ENCODE measurements at regions not wholly inside any gene's neighbourhood (a gene's known extent, or its start where the extent isn't known, plus 50 kb on each side); places are given as distances from the start of the nearest gene placed in this dataset.
"Not testable (repeated sequence)": the region's sequence is repeated elsewhere in the genome, so short reads cannot be mapped to it uniquely, and the experiment has no call there.

DNA sequence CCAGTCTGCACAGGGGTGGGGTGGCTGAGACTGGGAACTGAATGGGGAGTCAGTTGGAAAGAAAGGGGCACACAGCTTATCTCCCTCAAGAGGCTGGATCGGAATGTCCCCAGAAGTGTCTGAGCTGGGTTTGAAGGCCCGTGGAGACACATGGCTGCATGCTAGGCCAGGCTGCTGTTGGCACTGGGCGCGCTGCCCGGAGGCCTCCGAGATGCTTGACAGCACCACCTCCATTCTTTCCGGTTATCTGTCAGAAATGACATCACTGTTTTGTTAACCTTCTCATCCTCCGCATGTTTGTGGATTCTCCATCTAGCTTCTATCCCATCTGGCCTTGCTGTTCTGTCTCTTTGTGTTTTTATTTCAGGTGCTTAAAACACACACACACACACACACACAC, 85.5 kb downstream of the APIP start:
- Mint-ChIP-seq H3K4me1 (ENCODE audit: low read depth) (peaks cover 2% of the 10 kb centered on the region), H3K36me3 (ENCODE audit: low read depth) (no peaks in the 10 kb centered on the region), H3K27me3 (ENCODE audit: low read depth) (peaks cover 26% of the 10 kb centered on the region), H3K27ac (no peak overlapping the region), H3K4me3 (ENCODE audit: low read depth) (no peak overlapping the region), H3K9me3 (no peaks in the 10 kb centered on the region)
- DNase-seq (ENCODE audit: low spot score): no peak
- intact Hi-C loops (cut with micrococcal nuclease): no loop called here

GRCh38 chr11:34830035-34830434, 86.1 kb downstream of the APIP start:
- peaks cover 27% of the 10 kb centered on the region for H3K27me3 Mint-ChIP-seq (ENCODE audit: low read depth)
- no peak overlapping the region for H3K27ac Mint-ChIP-seq
- no peak overlapping the region for H3K4me3 Mint-ChIP-seq (ENCODE audit: low read depth)
- no peaks in the 10 kb centered on the region for H3K9me3 Mint-ChIP-seq
- intact Hi-C loops (cut with micrococcal nuclease): no loop called here
- DNase-seq (ENCODE audit: low spot score): no peak
- peaks cover 2% of the 10 kb centered on the region for H3K4me1 Mint-ChIP-seq (ENCODE audit: low read depth)
- no peaks in the 10 kb centered on the region for H3K36me3 Mint-ChIP-seq (ENCODE audit: low read depth)

DNA sequence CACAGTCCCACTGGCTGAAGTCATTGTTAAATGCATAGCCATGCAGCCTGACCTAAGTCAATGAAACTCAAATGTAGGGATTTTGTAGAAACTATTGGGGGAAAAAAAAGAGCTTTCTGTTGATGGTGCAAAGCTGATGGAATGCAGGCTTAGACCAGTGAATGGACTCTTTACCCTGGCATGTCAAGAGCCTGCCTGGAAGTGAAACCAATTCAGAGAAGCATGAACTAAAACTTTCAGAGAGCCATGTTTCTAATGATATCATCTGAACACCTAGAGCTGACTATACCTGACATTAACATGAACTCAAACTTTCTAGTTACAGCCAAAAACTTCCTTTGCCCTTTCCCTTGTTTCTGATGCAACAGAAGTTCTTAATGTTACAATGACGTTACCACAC, 89.0 kb downstream of the APIP start:
- intact Hi-C loops (cut with micrococcal nuclease): no loop called here
- Mint-ChIP-seq H3K27ac (no peak overlapping the region), H3K4me1 (ENCODE audit: low read depth) (peaks cover 2% of the 10 kb centered on the region), H3K9me3 (no peaks in the 10 kb centered on the region), H3K36me3 (ENCODE audit: low read depth) (no peaks in the 10 kb centered on the region), H3K4me3 (ENCODE audit: low read depth) (no peak overlapping the region), H3K27me3 (ENCODE audit: low read depth) (peaks cover 30% of the 10 kb centered on the region)
- no peak for DNase-seq (ENCODE audit: low spot score)

DNA sequence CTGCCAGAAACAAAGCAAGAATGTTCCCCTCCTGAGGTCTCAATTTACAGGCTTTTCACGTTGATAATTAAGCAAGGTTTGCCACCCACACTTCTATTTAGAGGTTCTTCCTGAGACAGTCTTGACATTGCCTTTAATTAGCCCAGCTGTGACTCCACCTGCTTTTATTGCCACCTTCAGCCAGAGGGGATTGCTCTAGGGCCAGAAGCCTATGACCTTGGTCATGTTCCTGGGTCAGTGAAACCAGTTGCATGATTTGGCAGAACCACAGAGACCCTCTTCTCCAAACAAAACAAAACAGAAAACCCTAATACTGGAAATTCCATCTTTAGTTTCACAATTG, 89.8 kb downstream of the APIP start:
- Mint-ChIP-seq H3K27ac (no peak overlapping the region), H3K36me3 (ENCODE audit: low read depth) (no peaks in the 10 kb centered on the region), H3K27me3 (ENCODE audit: low read depth) (peaks cover 33% of the 10 kb centered on the region)

GRCh38 chr11:34825670-34826383, 90.4 kb downstream of the APIP start:
- H3K27ac Mint-ChIP-seq: no peak overlapping the region
- H3K4me1 Mint-ChIP-seq (ENCODE audit: low read depth): peaks cover 5% of the 10 kb centered on the region
- intact Hi-C loops (cut with micrococcal nuclease): no loop called here
- H3K27me3 Mint-ChIP-seq (ENCODE audit: low read depth): peaks cover 28% of the 10 kb centered on the region
- no peaks in the 10 kb centered on the region for H3K9me3 Mint-ChIP-seq
- no peaks in the 10 kb centered on the region for H3K36me3 Mint-ChIP-seq (ENCODE audit: low read depth)
- H3K4me3 Mint-ChIP-seq (ENCODE audit: low read depth): no peak overlapping the region
- DNase-seq (ENCODE audit: low spot score): no peak

More for the DNA sequence above, 89.8 kb downstream of the APIP start:
- intact Hi-C loops (cut with micrococcal nuclease): no loop called here
- Mint-ChIP-seq H3K4me1 (ENCODE audit: low read depth) (peaks cover 2% of the 10 kb centered on the region), H3K4me3 (ENCODE audit: low read depth) (no peak overlapping the region), H3K9me3 (no peaks in the 10 kb centered on the region)
- no peak for DNase-seq (ENCODE audit: low spot score)

GRCh38 chr11:34825315-34825669, 90.9 kb downstream of the APIP start:
- H3K9me3 Mint-ChIP-seq: peaks cover 2% of the 10 kb centered on the region
- intact Hi-C loops (cut with micrococcal nuclease): no loop called here
- H3K4me1 Mint-ChIP-seq (ENCODE audit: low read depth): peaks cover 9% of the 10 kb centered on the region
- no peaks in the 10 kb centered on the region for H3K36me3 Mint-ChIP-seq (ENCODE audit: low read depth)
- no peak overlapping the region for H3K27ac Mint-ChIP-seq
- H3K4me3 Mint-ChIP-seq (ENCODE audit: low read depth): no peak overlapping the region
- peaks cover 26% of the 10 kb centered on the region for H3K27me3 Mint-ChIP-seq (ENCODE audit: low read depth)
- DNase-seq (ENCODE audit: low spot score): no peak

DNA sequence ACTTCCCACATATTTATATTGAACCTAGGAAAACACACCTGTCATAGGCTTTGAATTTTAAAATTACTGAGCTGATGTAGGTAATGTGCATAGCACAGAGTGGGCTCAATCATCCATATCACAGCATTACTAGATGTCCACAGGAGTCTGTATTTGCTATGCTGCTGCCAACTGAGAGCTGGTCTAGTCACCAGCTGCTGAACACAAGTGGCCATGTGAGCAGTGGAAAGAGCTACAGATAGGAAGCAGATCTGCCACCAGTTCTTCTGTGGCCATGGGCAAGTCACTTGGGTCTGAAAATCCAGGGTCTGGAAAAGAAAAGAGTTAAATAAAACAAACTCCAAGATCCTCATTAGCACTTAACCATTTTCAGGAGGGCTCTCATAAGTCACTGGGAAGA, 91.8 kb downstream of the APIP start:
- H3K27me3 Mint-ChIP-seq (ENCODE audit: low read depth): peaks cover 23% of the 10 kb centered on the region
- no peak for DNase-seq (ENCODE audit: low spot score)
- peaks cover 16% of the 10 kb centered on the region for H3K4me1 Mint-ChIP-seq (ENCODE audit: low read depth)
- H3K36me3 Mint-ChIP-seq (ENCODE audit: low read depth): no peaks in the 10 kb centered on the region
- no peak overlapping the region for H3K27ac Mint-ChIP-seq
- no peak overlapping the region for H3K4me3 Mint-ChIP-seq (ENCODE audit: low read depth)
- H3K9me3 Mint-ChIP-seq: peaks cover 11% of the 10 kb centered on the region
- intact Hi-C loops (cut with micrococcal nuclease): no loop called here

DNA sequence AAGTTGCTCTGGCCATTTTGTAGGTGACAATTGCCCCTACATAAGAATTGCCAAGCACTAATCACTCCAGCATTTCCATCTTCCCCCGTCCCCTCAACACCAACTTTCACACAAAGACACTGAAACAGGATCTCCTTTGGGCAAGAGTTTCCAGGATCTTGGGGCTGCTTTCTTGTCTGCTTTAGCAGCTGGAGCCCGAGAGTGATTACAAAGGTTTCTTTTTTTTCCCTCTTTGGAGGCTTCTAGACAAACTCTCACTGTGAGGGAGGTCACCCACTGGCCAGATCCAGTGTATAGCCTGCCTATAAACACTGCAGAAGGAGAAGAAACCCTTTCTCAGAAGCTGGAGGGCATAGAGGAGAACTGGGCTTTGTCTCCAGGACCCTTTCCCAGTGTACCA, 92.5 kb downstream of the APIP start:
- Mint-ChIP-seq H3K9me3 (peaks cover 13% of the 10 kb centered on the region), H3K4me1 (ENCODE audit: low read depth) (peaks cover 16% of the 10 kb centered on the region), H3K4me3 (ENCODE audit: low read depth) (no peak overlapping the region), H3K27me3 (ENCODE audit: low read depth) (peaks cover 18% of the 10 kb centered on the region), H3K27ac (no peak overlapping the region), H3K36me3 (ENCODE audit: low read depth) (no peaks in the 10 kb centered on the region)
- DNase-seq (ENCODE audit: low spot score): no peak
- intact Hi-C loops (cut with micrococcal nuclease): no loop called here

- Mint-ChIP-seq H3K27ac (no peak overlapping the region), H3K36me3 (ENCODE audit: low read depth) (no peaks in the 10 kb centered on the region), H3K4me1 (ENCODE audit: low read depth) (peaks cover 16% of the 10 kb centered on the region), H3K27me3 (ENCODE audit: low read depth) (peaks cover 18% of the 10 kb centered on the region), H3K9me3 (peaks cover 17% of the 10 kb centered on the region), H3K4me3 (ENCODE audit: low read depth) (no peak overlapping the region)
- no peak for DNase-seq (ENCODE audit: low spot score)
- intact Hi-C loops (cut with micrococcal nuclease): no loop called here
Observed at GRCh38 chr11:34823197-34823596, 93.0 kb downstream of the APIP start.

- no peak for DNase-seq (ENCODE audit: low spot score)
- Mint-ChIP-seq H3K9me3 (peaks cover 35% of the 10 kb centered on the region), H3K27me3 (ENCODE audit: low read depth) (peaks cover 29% of the 10 kb centered on the region), H3K4me1 (ENCODE audit: low read depth) (peaks cover 13% of the 10 kb centered on the region), H3K4me3 (ENCODE audit: low read depth) (no peak overlapping the region), H3K27ac (no peak overlapping the region), H3K36me3 (ENCODE audit: low read depth) (no peaks in the 10 kb centered on the region)
- intact Hi-C loops (cut with micrococcal nuclease): no loop called here
Observed at GRCh38 chr11:34819740-34820482, 96.3 kb downstream of the APIP start.

GRCh38 chr11:34817812-34818211, 98.4 kb downstream of the APIP start:
- H3K4me3 Mint-ChIP-seq (ENCODE audit: low read depth); H3K27ac Mint-ChIP-seq; DNase-seq (ENCODE audit: low spot score); intact Hi-C loops (cut with micrococcal nuclease); H3K36me3 Mint-ChIP-seq (ENCODE audit: low read depth): not testable (repeated sequence)
- H3K9me3 Mint-ChIP-seq: peaks cover 48% of the 10 kb centered on the region
- H3K27me3 Mint-ChIP-seq (ENCODE audit: low read depth): peaks cover 29% of the 10 kb centered on the region
- H3K4me1 Mint-ChIP-seq (ENCODE audit: low read depth): peaks cover 13% of the 10 kb centered on the region

DNA sequence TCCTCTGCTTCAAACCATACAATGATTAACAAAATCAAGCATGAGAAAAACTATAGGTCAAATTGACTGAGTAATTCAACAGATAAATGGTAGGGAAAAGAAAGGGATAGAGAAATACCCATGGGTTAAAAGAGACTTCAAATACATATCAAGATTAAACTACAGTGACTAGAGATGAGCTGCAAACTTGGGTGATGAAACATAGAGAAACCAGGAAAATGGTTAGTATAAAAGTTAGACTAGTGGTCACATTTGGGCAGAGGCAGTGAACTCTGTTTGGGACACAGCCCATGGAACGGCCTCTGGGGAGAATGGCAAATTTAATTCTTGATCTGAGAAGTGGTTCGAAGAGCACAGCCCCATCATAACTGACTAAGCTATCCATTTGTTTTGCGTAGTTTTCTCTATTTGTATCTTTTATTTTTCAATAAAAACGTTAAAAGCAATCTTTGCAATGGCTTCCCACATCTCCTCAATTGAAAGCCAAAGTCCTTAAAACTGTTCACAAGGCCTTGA, 99.4 kb downstream of the APIP start:
- intact Hi-C loops (cut with micrococcal nuclease): no loop called here
- H3K27ac Mint-ChIP-seq: no peak overlapping the region
- H3K9me3 Mint-ChIP-seq: peaks cover 56% of the 10 kb centered on the region
- DNase-seq (ENCODE audit: low spot score): no peak
- peaks cover 13% of the 10 kb centered on the region for H3K4me1 Mint-ChIP-seq (ENCODE audit: low read depth)
- no peaks in the 10 kb centered on the region for H3K36me3 Mint-ChIP-seq (ENCODE audit: low read depth)
- no peak overlapping the region for H3K4me3 Mint-ChIP-seq (ENCODE audit: low read depth)
- H3K27me3 Mint-ChIP-seq (ENCODE audit: low read depth): peaks cover 23% of the 10 kb centered on the region

DNA sequence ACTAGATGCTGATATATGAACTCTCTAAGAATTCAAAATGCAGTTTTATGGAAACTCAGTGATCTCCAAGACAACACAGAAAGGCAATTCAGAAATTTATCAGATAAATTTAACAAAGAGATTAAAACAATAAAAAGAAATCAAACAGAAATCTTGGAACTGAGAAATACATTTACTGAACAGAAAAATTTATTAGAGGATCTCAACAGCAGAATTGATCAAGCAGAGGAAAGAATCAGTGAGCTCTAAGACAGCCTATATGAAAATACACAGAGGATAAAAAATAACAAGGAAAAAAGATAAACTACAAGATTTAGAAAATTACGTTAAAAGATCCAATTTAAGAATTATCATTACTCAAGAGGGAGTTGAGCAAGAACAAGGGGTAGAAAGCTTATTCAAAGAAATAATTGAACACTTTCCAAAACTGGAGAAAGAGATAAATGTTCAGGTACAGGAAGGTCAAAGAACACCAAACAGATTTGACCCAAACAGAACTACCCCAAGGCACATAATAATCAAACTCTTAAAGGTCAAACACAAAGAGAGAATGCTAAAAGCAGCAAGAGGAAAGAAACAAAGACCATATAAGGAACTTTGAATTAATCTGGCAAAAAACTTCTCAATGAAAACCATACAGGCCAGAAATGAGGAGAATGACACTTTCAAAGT, 103.1 kb downstream of the APIP start:
- Mint-ChIP-seq H3K4me3 (ENCODE audit: low read depth) (no peak overlapping the region), H3K4me1 (ENCODE audit: low read depth) (peaks cover 14% of the 10 kb centered on the region), H3K27me3 (ENCODE audit: low read depth) (peaks cover 25% of the 10 kb centered on the region), H3K9me3 (peaks cover 56% of the 10 kb centered on the region), H3K27ac (no peak overlapping the region), H3K36me3 (ENCODE audit: low read depth) (peaks cover 7% of the 10 kb centered on the region)
- no peak for DNase-seq (ENCODE audit: low spot score)
- intact Hi-C loops (cut with micrococcal nuclease): no loop called here
